ENCODE measurements at regions not wholly inside any gene's neighbourhood (a gene's known extent, or its start where the extent isn't known, plus 50 kb on each side); places are given as distances from the start of the nearest gene placed in this dataset.

GRCh38 chr18:24868311-24868710 is 407.9 kb downstream of the HRH4 start:
- in situ Hi-C loops (cut with HindIII; ENCODE audit: low sequenced_read_pairs), result no loop called here
- H3K4me3 ChIP-seq (ENCODE audit: low read depth, low read length), result no peak overlapping the region
- no peak for DNase-seq (ENCODE audit: low read depth, low spot score)
- TF ChIP-seq, protein P1, sequence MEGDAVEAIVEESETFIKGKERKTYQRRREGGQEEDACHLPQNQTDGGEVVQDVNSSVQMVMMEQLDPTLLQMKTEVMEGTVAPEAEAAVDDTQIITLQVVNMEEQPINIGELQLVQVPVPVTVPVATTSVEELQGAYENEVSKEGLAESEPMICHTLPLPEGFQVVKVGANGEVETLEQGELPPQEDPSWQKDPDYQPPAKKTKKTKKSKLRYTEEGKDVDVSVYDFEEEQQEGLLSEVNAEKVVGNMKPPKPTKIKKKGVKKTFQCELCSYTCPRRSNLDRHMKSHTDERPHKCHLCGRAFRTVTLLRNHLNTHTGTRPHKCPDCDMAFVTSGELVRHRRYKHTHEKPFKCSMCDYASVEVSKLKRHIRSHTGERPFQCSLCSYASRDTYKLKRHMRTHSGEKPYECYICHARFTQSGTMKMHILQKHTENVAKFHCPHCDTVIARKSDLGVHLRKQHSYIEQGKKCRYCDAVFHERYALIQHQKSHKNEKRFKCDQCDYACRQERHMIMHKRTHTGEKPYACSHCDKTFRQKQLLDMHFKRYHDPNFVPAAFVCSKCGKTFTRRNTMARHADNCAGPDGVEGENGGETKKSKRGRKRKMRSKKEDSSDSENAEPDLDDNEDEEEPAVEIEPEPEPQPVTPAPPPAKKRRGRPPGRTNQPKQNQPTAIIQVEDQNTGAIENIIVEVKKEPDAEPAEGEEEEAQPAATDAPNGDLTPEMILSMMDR (IDR thresholded peaks at IDR 0.05; ENCODE audit: low read depth, low read length), result no peak

- in situ Hi-C loops (cut with HindIII; ENCODE audit: low sequenced_read_pairs), result no loop called here
- TF ChIP-seq, protein P1 (IDR thresholded peaks at IDR 0.05; ENCODE audit: low read depth, low read length), result no peak
- H3K4me3 ChIP-seq (ENCODE audit: low read depth, low read length), result no peak overlapping the region
- peak; percentile 14 for DNase-seq (ENCODE audit: low read depth, low spot score)
These were observed 408.4 kb downstream of the HRH4 start for GRCh38 chr18:24868760-24869237.

DNA sequence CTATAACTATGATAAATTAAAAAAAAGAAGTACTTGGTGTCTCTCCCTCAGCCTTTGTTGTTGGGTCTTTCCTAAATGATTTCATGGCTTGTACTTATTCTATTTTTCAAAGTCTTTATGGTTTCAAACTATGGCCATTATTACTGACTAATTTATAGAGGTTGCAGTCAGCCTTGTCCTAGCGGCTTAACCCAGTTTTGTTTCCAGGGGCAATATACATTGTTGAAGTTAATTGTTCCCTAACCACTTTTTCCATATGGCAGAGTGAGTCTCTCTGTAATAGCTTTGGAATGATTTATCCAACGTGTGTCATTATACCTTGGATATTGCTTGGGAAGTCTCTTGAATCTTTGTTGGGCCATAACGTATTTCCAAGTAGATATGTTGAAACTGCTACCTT is 408.8 kb downstream of the HRH4 start:
- H3K4me3 ChIP-seq (ENCODE audit: low read depth, low read length), result no peak overlapping the region
- TF ChIP-seq, protein P1 (IDR thresholded peaks at IDR 0.05; ENCODE audit: low read depth, low read length), result no peak
- no peak for DNase-seq (ENCODE audit: low read depth, low spot score)
- in situ Hi-C loops (cut with HindIII; ENCODE audit: low sequenced_read_pairs), result no loop called here

DNA sequence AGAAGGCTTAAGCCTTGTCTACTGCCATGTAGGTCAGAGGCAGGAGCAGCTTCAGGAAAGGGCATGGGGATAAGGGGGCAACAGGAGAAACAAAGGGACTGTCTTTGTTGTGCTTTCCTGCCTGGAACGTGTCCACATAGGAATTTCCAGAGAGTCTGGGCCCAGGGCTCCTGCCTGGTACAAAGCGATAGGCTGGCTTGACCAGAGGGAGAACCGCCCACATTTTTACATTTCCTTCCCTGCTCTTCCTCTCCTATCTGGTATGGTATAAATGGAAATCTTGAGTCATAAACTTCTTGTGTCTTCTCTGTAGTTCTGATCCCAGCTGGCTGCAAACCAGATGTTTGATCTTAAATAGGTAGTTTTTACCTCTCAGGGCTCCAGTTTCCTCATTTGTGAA is 414.8 kb downstream of the HRH4 start:
- TF ChIP-seq, protein P1 (IDR thresholded peaks at IDR 0.05; ENCODE audit: low read depth, low read length), result no peak
- in situ Hi-C loops (cut with HindIII; ENCODE audit: low sequenced_read_pairs), result no loop called here
- DNase-seq (ENCODE audit: low read depth, low spot score), result no peak
- H3K4me3 ChIP-seq (ENCODE audit: low read depth, low read length), result no peak overlapping the region

DNA sequence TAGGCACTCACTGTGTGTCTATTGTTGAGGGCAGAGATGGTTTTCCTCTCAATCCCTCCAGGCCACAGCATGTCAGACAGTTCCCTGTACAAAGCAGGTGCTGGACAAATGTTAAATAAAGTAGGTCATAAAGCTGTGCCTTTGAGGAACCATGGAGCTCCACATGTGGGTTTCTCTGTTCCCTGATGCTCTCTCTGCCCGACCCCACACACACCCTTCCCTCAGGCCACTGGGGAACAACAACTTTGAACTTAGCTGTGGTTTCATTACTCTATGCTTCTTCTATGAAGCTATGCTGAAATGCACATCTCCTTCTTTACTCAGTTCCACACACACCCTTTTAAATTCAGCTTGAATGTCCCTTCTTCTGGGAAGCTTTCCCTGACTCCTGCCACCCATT is 415.3 kb downstream of the HRH4 start:
- no peak for DNase-seq (ENCODE audit: low read depth, low spot score)
- TF ChIP-seq, protein P1 (IDR thresholded peaks at IDR 0.05; ENCODE audit: low read depth, low read length), result no peak
- in situ Hi-C loops (cut with HindIII; ENCODE audit: low sequenced_read_pairs), result no loop called here
- H3K4me3 ChIP-seq (ENCODE audit: low read depth, low read length), result no peak overlapping the region

DNA sequence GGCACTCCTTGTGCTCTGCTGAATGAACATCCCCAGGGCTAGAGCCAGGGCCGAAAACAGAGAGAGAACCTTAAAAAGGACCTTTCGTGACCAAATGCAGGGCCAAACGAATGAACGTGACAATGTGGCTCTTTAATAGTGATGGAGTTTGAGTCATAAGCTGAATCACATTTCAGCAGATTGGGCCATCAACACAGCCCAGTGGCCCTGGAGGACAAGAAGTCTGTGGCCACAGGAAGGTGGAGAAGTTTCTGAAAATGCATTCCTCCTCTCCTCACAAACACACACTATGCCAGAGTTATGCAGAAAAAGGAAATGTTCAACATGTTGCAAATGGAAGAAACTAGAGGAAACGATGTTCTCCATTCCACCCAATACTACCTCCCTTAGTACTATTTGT is 415.8 kb downstream of the HRH4 start:
- TF ChIP-seq, protein P1 (IDR thresholded peaks at IDR 0.05; ENCODE audit: low read depth, low read length), result no peak
- DNase-seq (ENCODE audit: low read depth, low spot score), result no peak
- no peak overlapping the region for H3K4me3 ChIP-seq (ENCODE audit: low read depth, low read length)
- in situ Hi-C loops (cut with HindIII; ENCODE audit: low sequenced_read_pairs), result no loop called here

GRCh38 chr18:24877066-24877465 is 416.6 kb downstream of the HRH4 start:
- in situ Hi-C loops (cut with HindIII; ENCODE audit: low sequenced_read_pairs), result no loop called here
- DNase-seq (ENCODE audit: low read depth, low spot score), result no peak
- TF ChIP-seq, protein P1 (IDR thresholded peaks at IDR 0.05; ENCODE audit: low read depth, low read length), result no peak
- no peak overlapping the region for H3K4me3 ChIP-seq (ENCODE audit: low read depth, low read length)
